Stimulated activated CD4-positive, alpha-beta T cell treated with anti-CD3 and anti-CD28 coated beads, Interleukin-1b, Interleukin-23, amount 100 ng/mL, for 1 hour (primary cell): ENCODE measurements at regions not wholly inside any gene's neighbourhood (a gene's known extent, or its start where the extent isn't known, plus 50 kb on each side); places are given as distances from the start of the nearest gene placed in this dataset.

Experiments used
- DNase-seq, 2 donors: peaks; one replicate each; pipeline ENCODE4 v3.0.0-alpha.2; 2020; ENCODE audit warnings: low read depth in 2 of 2

DNA sequence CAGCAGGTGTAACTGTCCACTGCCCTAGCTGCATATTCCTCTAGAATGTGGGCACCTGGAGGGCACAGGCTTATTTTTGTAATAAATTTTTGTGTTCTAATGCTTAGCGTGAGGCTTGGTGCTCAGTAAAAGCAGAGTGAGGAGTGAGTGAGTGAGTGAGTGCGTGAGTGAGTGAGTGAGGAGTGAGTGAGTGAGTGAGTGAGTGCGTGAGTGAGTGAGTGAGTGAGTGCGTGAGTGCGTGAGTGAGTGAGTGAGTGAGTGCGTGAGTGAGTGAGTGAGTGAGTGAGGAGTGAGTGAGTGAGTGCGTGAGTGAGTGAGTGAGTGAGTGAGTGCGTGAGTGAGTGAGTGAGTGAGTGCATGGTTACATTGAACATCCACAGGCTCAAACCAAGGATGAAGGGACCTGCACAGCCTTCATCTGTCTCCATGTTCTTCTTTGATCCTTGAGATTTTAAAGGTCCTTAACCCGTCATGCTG, 371.5 kb downstream of the MED10 start:
- no peak for DNase-seq

DNA sequence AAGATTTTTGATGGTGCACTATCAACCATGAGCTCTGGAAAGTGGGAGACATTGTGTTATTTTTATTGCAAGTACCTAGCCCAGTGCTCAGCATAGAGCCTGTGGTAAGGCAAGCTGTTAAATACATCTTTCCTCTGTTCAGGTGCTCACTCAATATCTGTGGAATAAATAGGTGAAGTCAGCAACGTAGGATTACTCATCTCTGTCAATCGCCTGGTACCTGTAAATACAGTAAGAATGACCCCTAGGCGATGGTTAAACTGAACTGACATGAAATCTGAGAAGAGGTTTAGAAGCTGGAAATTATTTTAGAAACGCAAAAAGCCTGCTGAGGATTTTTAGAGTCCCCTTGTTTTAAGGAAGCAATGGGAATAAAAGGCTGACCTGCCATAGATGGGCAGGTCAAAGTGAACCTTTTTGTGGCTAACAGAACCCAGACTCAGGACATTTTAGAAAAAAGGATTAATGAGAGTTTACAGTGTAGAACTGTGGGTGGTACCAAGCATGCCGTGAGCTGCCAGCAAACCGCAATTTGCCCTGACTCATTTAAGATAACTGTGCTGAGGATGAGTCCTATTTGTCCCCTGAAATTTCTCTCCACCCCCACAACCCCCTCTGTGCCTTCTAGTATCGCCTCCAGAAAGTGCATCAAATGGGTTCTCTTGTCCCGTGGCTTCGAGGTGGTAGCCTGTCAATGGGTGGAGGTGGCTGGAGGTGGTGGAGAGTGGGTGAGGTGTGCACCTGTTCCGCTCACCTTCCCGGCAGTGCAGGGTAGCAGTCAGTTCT, 375.1 kb downstream of the MED10 start:
- no peak for DNase-seq

DNA sequence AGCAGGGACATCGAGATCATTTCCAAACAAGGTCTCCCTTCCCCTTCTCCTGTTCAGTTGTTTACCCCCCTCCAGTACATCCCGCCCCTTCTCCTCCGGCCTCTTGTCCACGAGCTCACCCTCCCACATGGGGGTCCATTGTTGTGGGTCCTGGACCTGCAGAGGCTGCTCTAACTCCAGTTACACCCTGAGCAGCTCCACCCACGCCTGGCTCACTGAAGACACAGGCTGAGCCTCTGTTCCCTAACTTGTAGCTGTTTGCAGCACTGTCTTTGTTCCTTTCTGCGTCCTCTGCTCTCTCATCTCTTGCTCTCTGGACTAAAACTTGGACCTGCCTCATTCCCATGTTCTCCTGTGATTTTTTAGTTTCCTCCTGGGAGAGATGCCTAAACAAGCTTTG, 377.5 kb downstream of the MED10 start:
- no peak for DNase-seq

DNA sequence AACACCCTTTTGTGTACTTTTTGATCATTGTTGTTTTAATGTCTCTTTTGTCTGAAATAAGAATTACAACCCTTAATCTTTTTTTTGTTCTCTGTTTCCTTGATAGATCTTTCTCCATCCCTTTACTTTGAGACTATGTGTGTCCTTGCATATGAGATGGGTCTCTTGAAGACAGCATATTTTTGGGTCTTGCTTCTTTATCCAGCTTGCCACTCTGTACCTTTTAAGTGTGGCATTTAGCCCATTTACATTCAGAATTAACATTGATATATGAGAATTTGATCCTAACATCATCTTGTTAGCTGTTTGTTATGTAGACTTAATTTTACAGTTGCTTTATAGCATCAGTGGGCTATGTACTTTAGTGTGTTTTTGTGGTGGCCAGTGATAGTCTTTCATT, 382.5 kb downstream of the MED10 start:
- DNase-seq = no peak

DNA sequence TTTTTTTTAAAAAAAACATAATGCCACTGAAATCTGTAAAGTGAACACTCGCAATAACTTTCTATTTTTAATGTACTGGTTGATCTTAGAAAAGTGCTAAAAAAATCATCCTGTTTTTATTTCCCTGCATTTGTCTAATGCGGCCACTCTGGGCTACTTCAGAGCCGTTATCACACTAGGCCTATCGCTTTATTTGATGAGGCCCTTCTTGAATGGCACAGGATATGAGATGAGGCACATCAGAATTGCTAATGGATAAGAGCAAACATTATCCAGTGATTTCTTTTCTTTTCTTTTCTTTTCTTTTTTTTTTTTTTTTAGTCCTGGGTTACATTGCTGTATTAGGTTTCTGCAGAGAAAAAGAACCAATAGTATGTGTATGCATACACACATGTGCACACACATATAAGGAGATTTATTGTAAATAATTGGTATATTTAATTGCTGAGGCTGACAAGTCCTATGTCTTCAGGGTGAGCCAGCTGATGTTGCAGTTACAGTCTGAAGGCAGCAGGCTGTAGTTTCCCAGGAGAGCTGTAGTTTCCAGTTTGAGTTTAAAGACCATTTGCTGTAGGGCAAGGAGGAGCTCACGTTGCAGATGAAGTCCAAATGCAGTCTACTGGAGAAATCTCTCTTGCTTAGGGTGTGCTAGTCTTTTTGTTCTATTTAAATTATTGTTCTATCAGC, 391.7 kb downstream of the MED10 start:
- no peak for DNase-seq

DNA sequence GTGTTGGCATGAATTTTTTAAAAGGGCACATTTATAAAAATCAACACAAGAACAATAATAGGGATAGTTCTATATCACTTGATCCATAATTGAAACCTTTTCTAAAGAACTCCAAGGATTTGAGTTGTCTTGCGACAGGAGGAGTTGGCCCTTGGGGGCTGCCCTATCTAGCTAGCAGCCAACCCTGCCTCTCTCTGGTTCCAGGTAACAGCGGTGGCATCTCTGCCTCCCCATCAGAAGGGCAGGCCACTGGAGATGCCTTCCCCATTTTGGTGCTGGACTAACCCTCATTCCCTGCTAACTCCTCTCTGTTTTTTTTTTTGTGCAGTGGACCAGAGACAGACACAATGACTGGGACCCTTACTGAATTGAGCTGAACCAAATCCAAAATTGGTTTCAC, 393.0 kb downstream of the MED10 start:
- DNase-seq = no peak

DNA sequence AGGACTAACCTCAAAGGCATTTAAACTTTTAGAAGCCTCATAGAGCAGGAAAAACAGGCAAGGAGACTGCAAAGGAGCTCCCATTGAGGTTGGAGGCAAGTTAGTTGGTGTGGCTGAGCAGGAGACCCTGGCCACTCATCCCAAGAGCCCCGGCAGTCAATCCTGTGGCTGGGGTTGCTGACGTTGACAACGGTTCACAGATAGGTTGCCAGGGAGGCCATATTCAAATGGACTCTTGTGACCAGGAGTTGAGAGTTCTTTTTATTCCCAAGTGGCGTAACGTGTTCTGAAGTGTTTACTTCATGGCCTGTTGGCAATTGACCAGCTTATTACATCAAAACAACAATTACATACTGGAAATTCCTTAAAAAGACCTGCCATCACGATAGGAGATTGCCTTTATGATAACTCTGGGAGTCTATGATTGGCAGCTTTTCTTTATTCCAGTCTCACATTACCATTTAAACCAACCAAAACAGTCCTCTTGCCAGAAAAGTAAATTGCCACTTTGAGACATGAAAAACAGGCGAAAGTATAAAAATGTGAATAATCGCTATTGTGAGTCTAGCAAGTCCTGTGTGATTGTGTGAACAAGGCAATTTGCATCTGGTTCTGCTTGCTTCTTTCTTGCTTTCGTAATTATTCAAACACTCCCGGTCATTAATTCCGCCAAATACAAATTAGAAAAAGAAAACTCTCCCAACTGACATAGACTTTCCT, 394.9 kb downstream of the MED10 start:
- no peak for DNase-seq

DNA sequence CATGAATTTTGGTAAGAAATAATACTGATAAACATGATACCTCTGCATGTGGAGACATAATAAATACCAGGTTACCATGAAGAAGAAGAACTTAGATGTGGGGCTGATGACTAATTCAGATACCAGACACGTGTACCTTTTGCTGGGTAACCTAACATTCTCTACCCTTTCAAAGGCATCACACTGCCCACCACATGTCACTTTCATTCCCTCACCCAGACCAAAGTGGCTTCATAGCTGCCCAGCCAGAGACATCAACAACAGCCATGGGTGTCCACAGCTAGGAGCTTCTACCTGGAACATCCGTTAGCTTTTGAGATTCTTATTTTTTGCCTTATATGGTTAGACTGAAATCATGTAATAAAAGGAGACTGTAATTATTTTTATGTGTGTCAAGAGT, 396.8 kb downstream of the MED10 start:
- no peak for DNase-seq

DNA sequence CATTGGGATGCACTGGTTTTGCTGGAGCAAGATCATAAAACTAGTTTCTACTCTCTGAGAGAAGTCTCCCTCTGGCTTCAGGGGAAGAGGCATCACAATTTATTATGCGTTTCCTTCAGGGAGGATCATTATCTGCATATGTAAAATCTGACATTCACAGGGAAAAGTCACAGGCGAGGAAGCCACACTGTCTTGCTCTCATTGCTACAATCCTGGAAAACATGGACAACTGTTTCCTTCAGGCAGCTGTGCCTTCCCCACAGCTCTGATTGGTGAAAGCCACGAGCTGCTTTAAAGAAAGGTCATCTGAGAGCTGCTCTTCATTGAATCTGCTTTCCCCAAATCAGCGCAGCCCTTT, 397.8 kb downstream of the MED10 start:
- DNase-seq = no peak

DNA sequence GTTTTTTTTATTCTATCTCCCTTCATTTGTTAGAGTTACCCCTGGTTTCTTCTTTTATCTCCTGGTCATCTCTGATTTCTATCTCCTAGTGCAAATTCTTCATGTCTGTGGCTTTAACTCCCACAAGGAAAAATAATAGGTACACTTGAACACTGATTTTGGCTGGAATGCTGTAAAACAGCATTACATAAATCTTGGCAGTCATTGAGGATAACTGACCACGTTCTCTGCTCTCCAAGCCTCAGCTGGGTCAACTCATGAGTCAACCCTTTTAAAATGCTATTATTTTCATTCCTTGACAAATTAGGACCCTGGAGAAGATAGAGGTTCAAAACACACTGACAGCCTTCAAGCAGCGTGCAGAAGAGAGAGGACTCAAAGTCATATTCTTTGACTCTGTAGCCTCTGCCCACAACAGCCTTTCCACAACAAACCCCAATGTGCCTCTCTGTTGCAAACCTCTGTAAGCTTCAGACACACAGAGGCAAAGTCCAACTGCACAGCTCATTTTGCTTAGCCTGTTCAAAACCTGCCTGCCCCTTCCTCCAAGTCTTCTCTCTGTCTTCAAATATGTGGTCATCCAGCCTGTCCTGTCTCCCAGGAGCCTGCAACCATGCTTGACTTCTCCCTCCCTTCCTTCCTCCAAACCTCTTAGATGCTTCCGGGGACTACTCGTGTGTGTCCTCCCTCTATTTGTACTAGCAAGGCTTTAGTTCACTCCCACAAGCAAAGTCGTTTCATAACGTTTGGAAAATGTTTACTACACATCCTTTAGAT, 398.4 kb downstream of the MED10 start:
- DNase-seq = no peak

DNA sequence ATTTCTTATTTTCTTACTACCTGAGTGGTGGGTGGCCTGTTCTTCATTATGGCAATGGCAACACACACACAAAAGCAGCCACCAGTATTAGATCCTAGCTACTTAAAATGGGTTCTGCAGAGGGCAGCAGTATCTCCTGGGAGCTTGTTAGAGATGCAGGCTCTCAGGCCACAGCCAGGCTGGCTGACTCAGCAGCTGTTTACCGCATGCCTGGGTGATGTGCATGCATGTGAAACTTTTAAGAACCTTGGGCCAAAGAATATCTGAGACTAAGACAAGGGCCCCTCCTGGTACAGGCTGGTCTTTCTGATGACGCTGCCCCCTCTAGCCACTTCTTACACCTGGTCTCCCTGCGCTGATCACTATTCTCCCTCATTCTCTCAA, 399.0 kb downstream of the MED10 start:
- no peak for DNase-seq

DNA sequence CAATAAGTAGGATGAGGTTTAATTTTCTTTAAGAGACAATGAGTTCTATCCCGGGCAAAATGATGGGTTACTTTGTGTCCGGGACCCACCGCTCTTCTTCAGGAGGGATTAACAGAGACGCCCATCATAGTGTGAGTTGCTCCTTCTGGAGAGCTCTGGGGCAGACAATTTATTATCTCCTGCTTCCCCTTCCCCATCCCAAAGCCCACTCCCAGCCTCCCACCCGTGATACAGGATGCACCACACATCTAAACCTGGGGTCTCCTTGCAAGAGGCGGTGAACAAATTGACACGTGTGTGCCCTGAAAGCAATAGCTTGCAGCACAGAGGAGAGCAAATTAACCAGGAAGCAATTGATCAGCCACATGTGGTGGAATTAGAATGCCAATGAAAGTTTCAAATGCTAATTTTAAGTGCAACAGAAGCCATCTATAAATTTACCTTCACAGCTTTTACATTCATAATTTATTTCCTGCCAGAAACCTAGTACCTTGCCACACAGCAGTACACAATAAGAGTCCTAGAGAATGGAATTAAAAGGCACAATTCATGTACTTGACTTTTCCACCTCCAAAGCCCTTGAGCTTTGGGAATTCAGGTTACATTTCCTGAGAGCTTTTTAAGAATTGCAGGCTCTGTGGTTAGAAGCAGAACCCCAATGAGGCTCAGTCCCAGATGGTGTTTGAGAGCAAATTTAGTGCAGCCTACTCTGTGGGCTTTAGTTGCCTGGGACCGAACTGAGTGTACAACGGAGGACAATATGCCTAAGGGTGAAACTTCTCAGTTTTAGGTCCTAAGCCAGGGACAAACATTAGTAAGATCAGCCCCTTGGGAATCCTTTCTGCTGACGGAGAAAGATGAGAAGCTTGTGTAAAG, 399.6 kb downstream of the MED10 start:
- DNase-seq = no peak

DNA sequence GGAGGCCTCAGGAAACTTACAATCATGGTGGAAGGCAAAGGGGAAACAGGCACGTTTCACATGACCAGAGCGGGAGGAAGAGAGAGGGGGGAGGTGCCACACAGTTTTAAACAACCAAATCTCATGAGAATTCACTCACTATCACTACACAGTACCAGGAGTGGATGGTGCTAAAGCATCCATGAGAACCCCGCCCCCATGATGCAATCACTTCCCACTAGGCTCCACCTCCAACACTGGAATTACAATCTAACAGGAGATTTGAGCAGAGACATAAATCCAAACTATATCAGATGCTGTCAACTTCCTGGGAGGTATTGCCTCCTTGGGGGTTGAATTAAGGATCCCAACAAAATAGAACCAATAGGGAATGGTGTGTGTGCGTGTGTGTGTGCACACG, 407.1 kb downstream of the MED10 start:
- DNase-seq = no peak

DNA sequence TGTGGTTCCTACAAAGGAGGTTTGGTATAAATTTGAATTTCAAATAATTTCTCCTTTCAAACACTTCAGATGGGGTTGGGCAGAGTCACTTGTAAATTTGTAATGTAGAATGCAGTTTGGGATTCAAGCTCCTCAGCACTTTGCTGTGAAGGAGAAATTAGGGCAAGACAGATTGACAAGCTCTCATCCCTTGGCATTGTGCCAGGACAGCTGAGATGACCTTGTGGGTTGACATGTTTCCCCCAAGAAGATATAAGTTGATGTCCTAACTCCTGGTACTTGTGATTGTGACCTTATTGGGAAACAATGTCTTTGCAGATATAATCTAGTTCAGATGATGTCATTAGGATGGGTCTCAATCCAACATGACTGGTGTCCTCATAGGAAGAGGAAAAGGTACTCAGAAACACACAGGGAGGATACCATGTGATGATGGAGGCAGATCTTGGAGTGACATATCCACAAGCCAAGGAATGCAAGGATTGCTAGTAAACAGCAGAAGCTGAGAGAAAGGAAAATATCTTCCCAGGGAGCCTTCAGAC, 408.3 kb downstream of the MED10 start:
- no peak for DNase-seq

DNA sequence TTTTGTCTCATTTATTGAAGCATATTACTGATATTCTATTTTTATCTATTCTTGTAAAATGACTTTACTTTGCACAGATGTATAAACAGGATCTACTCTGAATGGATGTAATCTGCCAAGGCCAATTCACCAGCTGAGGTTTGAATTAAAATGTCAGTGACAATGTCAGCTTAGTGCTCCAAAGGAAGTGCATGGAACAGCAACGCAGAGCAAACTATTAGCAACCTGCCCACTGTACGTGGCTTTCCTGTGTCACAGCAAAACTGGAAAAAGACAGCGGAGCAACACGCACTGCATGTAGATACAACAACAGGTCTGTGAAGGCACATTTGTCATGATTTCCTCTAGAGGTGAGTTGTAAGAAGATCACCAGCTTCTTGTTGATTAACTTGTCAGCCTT, 409.4 kb downstream of the MED10 start:
- no peak for DNase-seq

DNA sequence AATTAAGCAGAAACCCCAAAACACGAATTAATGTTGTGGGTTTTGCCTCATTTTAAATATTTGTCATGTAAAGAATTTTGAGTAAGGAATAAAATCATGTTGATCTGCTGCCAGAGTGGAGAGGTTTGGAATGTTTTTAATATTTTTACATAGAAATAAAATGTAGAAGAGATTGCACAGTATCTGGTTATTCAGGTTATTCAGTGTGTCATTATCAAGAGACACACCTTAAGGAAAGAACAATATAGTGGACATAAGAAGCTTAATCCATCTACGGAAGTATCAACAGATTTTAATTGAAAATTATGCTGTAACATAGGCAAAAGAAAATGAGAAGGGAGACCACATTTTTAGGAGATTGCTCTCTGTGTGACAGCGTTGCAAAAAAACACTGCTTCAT, 410.4 kb downstream of the MED10 start:
- DNase-seq = no peak

DNA sequence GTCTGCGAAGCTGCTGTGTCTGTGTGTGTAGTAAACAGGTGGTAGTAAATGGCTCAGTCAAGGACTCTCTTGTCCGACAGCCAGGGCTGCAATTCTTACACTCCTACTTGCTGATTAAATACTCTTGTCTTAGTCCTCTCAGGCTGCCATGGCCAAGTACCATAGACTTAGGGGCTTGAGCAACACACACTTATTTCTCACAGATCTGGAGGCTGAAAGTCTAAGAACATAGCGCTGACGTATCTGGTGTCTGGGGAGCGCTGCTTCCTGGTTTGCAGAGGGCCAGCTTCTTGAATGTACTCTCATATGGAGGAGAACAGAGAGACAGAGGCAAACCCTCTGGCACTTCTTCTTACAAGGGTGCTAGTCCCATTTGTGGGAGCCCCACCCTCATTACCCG, 411.0 kb downstream of the MED10 start:
- no peak for DNase-seq

DNA sequence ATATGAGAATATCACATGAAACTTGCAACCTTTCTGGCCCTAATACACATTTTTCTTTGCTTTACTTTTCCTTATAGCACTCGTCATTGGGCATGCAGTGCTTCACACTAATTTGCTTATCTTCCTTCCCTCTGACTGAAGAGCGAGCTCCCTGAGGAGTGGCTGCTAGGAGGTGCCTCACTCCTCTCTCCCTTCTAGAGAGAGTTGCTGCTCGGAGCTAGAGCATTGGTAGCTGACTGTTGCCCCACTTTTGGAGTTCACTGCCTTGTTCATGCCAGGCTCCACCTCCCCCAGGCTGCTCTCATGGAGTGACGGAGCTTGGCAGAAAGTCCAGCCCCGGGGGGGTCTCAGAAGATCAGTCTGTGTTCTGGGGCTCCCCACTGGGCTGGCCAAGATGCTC, 413.2 kb downstream of the MED10 start:
- no peak for DNase-seq

DNA sequence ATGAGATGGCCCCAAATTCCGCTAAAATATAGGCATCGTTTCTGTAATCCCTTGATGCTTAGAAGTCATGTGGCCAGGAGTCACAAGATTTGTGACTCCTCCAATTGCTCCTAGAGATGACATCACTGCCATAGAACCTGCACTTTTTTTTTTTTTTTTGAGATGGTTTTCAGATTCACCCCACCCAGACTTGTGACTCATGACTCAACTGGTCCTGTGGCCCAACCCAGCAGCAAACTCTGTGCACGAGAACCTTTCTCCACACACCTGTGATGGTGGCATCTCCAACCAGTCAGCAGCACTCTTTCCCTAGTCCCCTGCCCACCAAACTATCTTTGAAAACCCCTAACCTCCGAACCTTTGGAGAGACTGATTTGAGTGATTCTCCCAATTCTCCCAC, 414.0 kb downstream of the MED10 start:
- no peak for DNase-seq

DNA sequence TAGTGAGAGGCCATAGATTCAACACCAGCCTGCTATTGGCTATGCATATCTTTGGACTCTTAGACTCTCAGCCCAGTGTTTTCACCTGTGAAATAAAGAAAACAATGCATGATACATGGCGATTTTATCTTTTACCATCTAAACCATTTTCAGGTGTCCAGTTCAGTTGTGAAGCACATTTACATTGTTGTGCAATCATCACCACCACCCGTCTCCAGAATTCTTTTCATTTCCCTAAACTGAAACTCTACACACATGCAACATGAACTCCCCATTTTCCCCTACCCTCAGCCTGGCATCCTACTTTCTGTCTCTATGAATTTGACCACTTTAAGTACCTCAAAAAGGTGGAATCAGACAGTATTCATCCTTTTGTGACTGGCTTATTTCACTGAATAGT, 420.6 kb downstream of the MED10 start:
- DNase-seq = no peak

DNA sequence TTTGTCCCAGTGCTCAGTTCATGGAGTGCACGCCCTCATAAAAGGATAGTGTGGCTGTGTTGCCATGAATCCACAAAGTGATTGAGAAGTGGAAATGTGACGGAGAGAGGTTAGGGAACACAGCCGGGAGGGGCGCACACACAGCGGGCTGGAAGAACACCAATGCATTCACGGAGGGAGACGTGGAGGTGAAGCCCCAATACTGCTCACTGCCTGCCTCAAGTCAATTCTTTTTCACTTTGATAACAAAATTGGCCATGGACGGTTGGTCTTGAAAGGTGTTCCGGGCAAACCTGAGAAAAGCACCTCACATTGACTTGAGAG, 424.1 kb downstream of the MED10 start:
- DNase-seq = no peak
